Left lung (tissue), 4 donors: ENCODE measurements at regions not wholly inside any gene's neighbourhood (a gene's known extent, or its start where the extent isn't known, plus 50 kb on each side); places are given as distances from the start of the nearest gene placed in this dataset.
"Not testable (repeated sequence)": the region's sequence is repeated elsewhere in the genome, so short reads cannot be mapped to it uniquely, and the experiment has no call there.

Experiments
- ATAC-seq: fragments of 200-7000 bp; cut with Tn5 transposase; one replicate; pipeline ENCODE4 v1.9.1; 2020; ENCODE audit warnings: moderate library complexity
- DNase-seq, 4 donors: peaks; one replicate each; pipeline ENCODE4 v3.0.0-alpha.2; 2013 to 2020
- H3K27ac ChIP-seq, 2 donors: fragments of 200-600 bp; sonication (generic) in 1 of 2; one replicate each; pipeline versions ENCODE4 v1.5.0 to v1.8.0; 2020 to 2021
- H3K27me3 ChIP-seq, 2 donors: fragments of 200-600 bp; sonication (generic) in 1 of 2; one replicate each; pipeline versions ENCODE4 v1.5.0 to v1.8.0; 2020 to 2021
- H3K36me3 ChIP-seq, 2 donors: fragments of 200-600 bp; sonication (generic) in 1 of 2; one replicate each; pipeline versions ENCODE4 v1.5.0 to v1.8.0; 2020 to 2021
- H3K4me1 ChIP-seq, 2 donors: fragments of 200-600 bp; one replicate each; pipeline ENCODE4 v1.8.0; 2021
- H3K4me3 ChIP-seq, 2 donors: fragments of 200-600 bp; sonication (generic) in 1 of 2; one replicate each; pipeline versions ENCODE4 v1.5.0 to v1.8.0; 2020 to 2021; ENCODE audit warnings: mild to moderate bottlenecking in 1 of 2
- H3K9me3 ChIP-seq, 2 donors: fragments of 200-600 bp; sonication (generic) in 1 of 2; one replicate each; pipeline versions ENCODE4 v1.5.0 to v1.8.0; 2020 to 2021
- intact Hi-C, 2 donors: fragments of 100-400 bp; cut with DNase I; formaldehyde crosslinking; loops; one replicate each; pipeline versions ENCODE4 v1.11.2 to v1.14.2; 2022
- TF ChIP-seq, protein P1 (sequence below), 2 donors: fragments of 200-600 bp; sonication (generic) in 1 of 2; IDR thresholded peaks; one replicate each; pipeline versions ENCODE4 v1.5.0 to v1.8.0; 2021; ENCODE audit warnings: antibody characterized with exemption in 2 of 2
- donor health status: DM: no; HTN: yes; CAD: no.
- donor health status: DM: no; HTN: no; CAD: no.

- H3K4me3 ChIP-seq, result no peak overlapping the region
- H3K36me3 ChIP-seq, result no peaks in the 10 kb centered on the region
- H3K27ac ChIP-seq, result no peak overlapping the region
- DNase-seq, result no peak
- intact Hi-C loops, result no loop called here
- H3K27me3 ChIP-seq, result no peaks in the 10 kb centered on the region
- H3K4me1 ChIP-seq, result no peaks in the 10 kb centered on the region
- no peaks in the 10 kb centered on the region for H3K9me3 ChIP-seq
- ATAC-seq, result no peak
- TF ChIP-seq, protein P1, sequence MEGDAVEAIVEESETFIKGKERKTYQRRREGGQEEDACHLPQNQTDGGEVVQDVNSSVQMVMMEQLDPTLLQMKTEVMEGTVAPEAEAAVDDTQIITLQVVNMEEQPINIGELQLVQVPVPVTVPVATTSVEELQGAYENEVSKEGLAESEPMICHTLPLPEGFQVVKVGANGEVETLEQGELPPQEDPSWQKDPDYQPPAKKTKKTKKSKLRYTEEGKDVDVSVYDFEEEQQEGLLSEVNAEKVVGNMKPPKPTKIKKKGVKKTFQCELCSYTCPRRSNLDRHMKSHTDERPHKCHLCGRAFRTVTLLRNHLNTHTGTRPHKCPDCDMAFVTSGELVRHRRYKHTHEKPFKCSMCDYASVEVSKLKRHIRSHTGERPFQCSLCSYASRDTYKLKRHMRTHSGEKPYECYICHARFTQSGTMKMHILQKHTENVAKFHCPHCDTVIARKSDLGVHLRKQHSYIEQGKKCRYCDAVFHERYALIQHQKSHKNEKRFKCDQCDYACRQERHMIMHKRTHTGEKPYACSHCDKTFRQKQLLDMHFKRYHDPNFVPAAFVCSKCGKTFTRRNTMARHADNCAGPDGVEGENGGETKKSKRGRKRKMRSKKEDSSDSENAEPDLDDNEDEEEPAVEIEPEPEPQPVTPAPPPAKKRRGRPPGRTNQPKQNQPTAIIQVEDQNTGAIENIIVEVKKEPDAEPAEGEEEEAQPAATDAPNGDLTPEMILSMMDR (IDR thresholded peaks at IDR 0.05), result no peak
These were observed 160.9 kb upstream of the PIK3R1 start for GRCh38 chr5:68054638-68055037.

- no peaks in the 10 kb centered on the region for H3K4me1 ChIP-seq
- no peak overlapping the region for H3K27ac ChIP-seq
- DNase-seq (no peak), ATAC-seq (no peak)
- H3K4me3 ChIP-seq, result no peak overlapping the region
- H3K27me3 ChIP-seq, result no peaks in the 10 kb centered on the region
- no peaks in the 10 kb centered on the region for H3K36me3 ChIP-seq
- intact Hi-C loops, result no loop called here
- H3K9me3 ChIP-seq, result peaks cover 0 to 3% of the 10 kb centered on the region in 2 donors
- TF ChIP-seq, protein P1 (IDR thresholded peaks at IDR 0.05), result no peak
These were observed 162.4 kb upstream of the PIK3R1 start for GRCh38 chr5:68053202-68053601.

- intact Hi-C loops, result no loop called here
- Histone ChIP-seq H3K27ac (no peak overlapping the region), H3K4me1 (no peaks in the 10 kb centered on the region), H3K36me3 (no peaks in the 10 kb centered on the region), H3K4me3 (no peak overlapping the region), H3K27me3 (no peaks in the 10 kb centered on the region), H3K9me3 (peaks cover 0 to 15% of the 10 kb centered on the region in 2 donors)
- ATAC-seq (no peak), DNase-seq (no peak)
- TF ChIP-seq, protein P1 (IDR thresholded peaks at IDR 0.05), result no peak
These were observed 166.4 kb upstream of the PIK3R1 start for GRCh38 chr5:68049053-68049713.

DNA sequence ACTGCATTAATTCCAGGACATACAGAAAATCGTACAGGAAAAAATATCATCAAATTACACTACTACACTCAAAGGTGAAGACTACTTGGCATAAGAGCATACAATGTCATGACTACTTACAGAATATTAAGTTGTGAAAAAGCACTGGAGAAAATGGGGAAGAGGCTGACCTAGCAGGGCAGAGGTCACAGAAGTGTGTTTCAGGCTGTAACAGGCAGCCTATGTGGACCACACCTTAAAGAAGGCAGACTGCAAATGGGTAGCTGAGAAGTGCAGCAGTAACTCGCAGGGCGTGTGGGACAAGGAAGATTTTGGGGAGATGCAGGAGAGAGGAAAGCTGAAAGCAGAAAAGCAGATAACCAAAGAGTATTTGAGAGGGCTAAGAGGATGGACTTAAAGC, 167.0 kb upstream of the PIK3R1 start:
- DNase-seq (no peak), ATAC-seq (peak; percentile 26)
- Histone ChIP-seq H3K36me3 (no peaks in the 10 kb centered on the region), H3K4me1 (no peaks in the 10 kb centered on the region), H3K27ac (no peak overlapping the region), H3K27me3 (no peaks in the 10 kb centered on the region), H3K9me3 (peaks cover 0 to 15% of the 10 kb centered on the region in 2 donors), H3K4me3 (no peak overlapping the region)
- TF ChIP-seq, protein P1 (IDR thresholded peaks at IDR 0.05), result no peak
- intact Hi-C loops, result no loop called here

DNA sequence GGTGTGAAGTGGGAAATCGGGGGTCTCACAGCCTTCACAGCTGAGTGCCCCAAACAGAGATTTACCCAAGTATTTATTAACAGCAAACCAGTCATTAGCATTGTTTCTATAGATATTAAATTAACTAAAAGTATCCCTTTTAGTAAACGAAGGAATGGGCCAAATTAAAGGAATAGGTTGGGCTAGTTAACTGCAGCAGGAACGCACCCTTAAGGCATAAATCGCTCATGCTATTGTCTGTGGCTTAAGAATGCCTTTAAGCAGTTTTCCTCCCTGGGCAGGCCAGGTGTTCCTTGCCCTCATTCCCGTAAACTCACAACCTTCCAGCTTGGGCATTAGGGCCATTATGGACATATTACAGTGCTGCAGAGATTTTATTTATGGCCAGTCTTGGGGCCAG, 167.5 kb upstream of the PIK3R1 start:
- H3K4me1 ChIP-seq, H3K27ac ChIP-seq, H3K36me3 ChIP-seq, DNase-seq, H3K4me3 ChIP-seq, intact Hi-C loops, H3K27me3 ChIP-seq, ATAC-seq: not testable (repeated sequence)
- peaks cover 0 to 15% of the 10 kb centered on the region in 2 donors for H3K9me3 ChIP-seq

- peaks cover 0 to 15% of the 10 kb centered on the region in 2 donors for H3K9me3 ChIP-seq
- intact Hi-C loops, result no loop called here
- H3K27ac ChIP-seq, result no peak overlapping the region
- H3K36me3 ChIP-seq, result no peaks in the 10 kb centered on the region
- TF ChIP-seq, protein P1 (IDR thresholded peaks at IDR 0.05), result no peak
- no peak for ATAC-seq
- H3K4me1 ChIP-seq, result peaks cover 0 to 1% of the 10 kb centered on the region in 2 donors
- H3K27me3 ChIP-seq, result no peaks in the 10 kb centered on the region
- DNase-seq, result no peak
- no peak overlapping the region for H3K4me3 ChIP-seq
These were observed 168.5 kb upstream of the PIK3R1 start for GRCh38 chr5:68047035-68047434.
